ENCODE measurements at regions not wholly inside any gene's neighbourhood (a gene's known extent, or its start where the extent isn't known, plus 50 kb on each side); places are given as distances from the start of the nearest gene placed in this dataset.

DNA sequence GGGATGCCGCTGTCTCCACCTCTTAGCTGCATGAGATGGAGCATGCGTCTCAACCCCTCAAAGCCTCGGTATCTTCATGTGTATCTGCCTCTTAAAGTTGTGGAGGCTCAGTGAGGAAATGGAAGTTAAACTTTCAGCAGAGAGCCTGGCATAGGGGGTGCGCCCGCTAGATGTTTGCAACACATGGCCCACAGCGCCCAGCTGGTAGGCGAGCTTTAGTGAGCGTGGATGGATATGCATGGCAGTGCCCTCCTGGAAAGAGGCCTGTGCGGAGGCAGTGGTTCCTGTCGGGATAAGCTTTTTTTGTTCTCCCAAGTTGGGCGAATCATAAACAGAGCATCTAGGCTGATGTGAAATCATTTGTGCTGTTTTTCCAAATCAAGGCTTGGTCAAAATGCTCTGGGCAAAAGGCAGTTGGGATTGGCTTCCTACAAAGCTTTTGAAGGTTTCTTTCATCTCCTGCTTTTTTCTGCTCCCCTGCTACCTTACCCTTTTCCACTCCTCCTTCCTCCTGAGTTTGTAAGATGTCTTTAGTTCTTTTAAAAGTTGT lies 272.4 kb upstream of the TPM1 start:
- Histone ChIP-seq H3K27ac (replicated peaks) (no peak overlapping the region), H3K4me3 (replicated peaks; ENCODE audit: insufficient read depth, low read length) (no peak overlapping the region), H3K27me3 (ENCODE audit: insufficient read depth, poor library complexity, severe bottlenecking) (no peaks in the 10 kb centered on the region)
- TF ChIP-seq, protein P1, sequence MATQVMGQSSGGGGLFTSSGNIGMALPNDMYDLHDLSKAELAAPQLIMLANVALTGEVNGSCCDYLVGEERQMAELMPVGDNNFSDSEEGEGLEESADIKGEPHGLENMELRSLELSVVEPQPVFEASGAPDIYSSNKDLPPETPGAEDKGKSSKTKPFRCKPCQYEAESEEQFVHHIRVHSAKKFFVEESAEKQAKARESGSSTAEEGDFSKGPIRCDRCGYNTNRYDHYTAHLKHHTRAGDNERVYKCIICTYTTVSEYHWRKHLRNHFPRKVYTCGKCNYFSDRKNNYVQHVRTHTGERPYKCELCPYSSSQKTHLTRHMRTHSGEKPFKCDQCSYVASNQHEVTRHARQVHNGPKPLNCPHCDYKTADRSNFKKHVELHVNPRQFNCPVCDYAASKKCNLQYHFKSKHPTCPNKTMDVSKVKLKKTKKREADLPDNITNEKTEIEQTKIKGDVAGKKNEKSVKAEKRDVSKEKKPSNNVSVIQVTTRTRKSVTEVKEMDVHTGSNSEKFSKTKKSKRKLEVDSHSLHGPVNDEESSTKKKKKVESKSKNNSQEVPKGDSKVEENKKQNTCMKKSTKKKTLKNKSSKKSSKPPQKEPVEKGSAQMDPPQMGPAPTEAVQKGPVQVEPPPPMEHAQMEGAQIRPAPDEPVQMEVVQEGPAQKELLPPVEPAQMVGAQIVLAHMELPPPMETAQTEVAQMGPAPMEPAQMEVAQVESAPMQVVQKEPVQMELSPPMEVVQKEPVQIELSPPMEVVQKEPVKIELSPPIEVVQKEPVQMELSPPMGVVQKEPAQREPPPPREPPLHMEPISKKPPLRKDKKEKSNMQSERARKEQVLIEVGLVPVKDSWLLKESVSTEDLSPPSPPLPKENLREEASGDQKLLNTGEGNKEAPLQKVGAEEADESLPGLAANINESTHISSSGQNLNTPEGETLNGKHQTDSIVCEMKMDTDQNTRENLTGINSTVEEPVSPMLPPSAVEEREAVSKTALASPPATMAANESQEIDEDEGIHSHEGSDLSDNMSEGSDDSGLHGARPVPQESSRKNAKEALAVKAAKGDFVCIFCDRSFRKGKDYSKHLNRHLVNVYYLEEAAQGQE (IDR thresholded peaks at IDR 0.05; ENCODE audit: insufficient replicate concordance, low read depth), result no peak
- TF ChIP-seq GABPA (IDR thresholded peaks at IDR 0.05; ENCODE audit: low read depth) (no peak), SPI1 (IDR thresholded peaks at IDR 0.05; ENCODE audit: borderline replicate concordance, low read depth) (no peak), POLR2AphosphoS5 (IDR thresholded peaks at IDR 0.05; ENCODE audit: low read depth) (no peak)
- TF ChIP-seq, protein P2, sequence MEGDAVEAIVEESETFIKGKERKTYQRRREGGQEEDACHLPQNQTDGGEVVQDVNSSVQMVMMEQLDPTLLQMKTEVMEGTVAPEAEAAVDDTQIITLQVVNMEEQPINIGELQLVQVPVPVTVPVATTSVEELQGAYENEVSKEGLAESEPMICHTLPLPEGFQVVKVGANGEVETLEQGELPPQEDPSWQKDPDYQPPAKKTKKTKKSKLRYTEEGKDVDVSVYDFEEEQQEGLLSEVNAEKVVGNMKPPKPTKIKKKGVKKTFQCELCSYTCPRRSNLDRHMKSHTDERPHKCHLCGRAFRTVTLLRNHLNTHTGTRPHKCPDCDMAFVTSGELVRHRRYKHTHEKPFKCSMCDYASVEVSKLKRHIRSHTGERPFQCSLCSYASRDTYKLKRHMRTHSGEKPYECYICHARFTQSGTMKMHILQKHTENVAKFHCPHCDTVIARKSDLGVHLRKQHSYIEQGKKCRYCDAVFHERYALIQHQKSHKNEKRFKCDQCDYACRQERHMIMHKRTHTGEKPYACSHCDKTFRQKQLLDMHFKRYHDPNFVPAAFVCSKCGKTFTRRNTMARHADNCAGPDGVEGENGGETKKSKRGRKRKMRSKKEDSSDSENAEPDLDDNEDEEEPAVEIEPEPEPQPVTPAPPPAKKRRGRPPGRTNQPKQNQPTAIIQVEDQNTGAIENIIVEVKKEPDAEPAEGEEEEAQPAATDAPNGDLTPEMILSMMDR (IDR thresholded peaks at IDR 0.05; ENCODE audit: insufficient read depth, low read length), result no peak
- no peak for DNase-seq (ENCODE audit: low read depth in 1 of 2, low spot score in 1 of 2)

DNA sequence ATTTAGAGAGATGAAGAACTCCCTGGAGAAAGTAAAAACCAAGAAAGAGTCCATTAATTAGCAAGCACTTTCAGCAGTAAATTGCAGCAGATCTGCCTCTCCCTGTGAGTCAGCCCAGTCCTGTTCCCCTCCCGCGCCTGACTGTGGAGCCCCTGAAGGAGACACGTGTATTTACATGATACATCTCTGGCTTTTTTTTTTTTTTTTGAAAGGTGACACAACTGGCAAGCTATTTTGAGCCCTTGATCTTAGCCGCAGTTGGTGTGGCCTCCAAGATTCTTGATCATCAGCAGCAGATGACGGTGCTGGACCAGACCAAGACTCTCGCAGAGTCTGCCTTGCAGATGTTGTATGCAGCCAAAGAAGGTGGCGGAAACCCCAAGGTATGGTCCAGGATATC lies 271.8 kb upstream of the TPM1 start:
- no peaks in the 10 kb centered on the region for H3K27me3 ChIP-seq (ENCODE audit: insufficient read depth, poor library complexity, severe bottlenecking)
- DNase-seq (ENCODE audit: low read depth in 1 of 2, low spot score in 1 of 2), result no peak
- no peak for TF ChIP-seq SPI1 (IDR thresholded peaks at IDR 0.05; ENCODE audit: borderline replicate concordance, low read depth)
- TF ChIP-seq, protein P1 (IDR thresholded peaks at IDR 0.05; ENCODE audit: insufficient replicate concordance, low read depth), result no peak
- no peak for TF ChIP-seq POLR2AphosphoS5 (IDR thresholded peaks at IDR 0.05; ENCODE audit: low read depth)
- no peak overlapping the region for H3K4me3 ChIP-seq (replicated peaks; ENCODE audit: insufficient read depth, low read length)
- no peak overlapping the region for H3K27ac ChIP-seq (replicated peaks)

- Histone ChIP-seq H3K27me3 (ENCODE audit: insufficient read depth, poor library complexity, severe bottlenecking) (no peaks in the 10 kb centered on the region), H3K27ac (replicated peaks) (no peak overlapping the region), H3K4me3 (replicated peaks; ENCODE audit: insufficient read depth, low read length) (no peak overlapping the region)
- TF ChIP-seq, protein P2 (IDR thresholded peaks at IDR 0.05; ENCODE audit: insufficient read depth, low read length), result no peak
- TF ChIP-seq SPI1 (IDR thresholded peaks at IDR 0.05; ENCODE audit: borderline replicate concordance, low read depth) (no peak), GABPA (IDR thresholded peaks at IDR 0.05; ENCODE audit: low read depth) (no peak), POLR2AphosphoS5 (IDR thresholded peaks at IDR 0.05; ENCODE audit: low read depth) (no peak)
- TF ChIP-seq, protein P1 (IDR thresholded peaks at IDR 0.05; ENCODE audit: insufficient replicate concordance, low read depth), result no peak
- DNase-seq (ENCODE audit: low read depth in 1 of 2, low spot score in 1 of 2), result no peak
Measured at GRCh38 chr15:62771234-62771633, 271.3 kb upstream of the TPM1 start.
